RWPE1 (cell line): ENCODE measurements at regions not wholly inside any gene's neighbourhood (a gene's known extent, or its start where the extent isn't known, plus 50 kb on each side); places are given as distances from the start of the nearest gene placed in this dataset.

Experiments used
- CTCF ChIA-PET: fragments of 350-600 bp; sonication (Branson Sonifier 250); formaldehyde crosslinking; extraction: SDS; loops from one replicate; lab custom pipeline; 2021; lab: Yijun Ruan, JAX
- POLR2A ChIA-PET: fragments of 400-600 bp; formaldehyde crosslinking; extraction: SDS; loops from one replicate; lab custom pipeline; 2020; ENCODE audit warnings: antibody characterized with exemption; ENCODE audit not compliant: low non-redundant PET; lab: Yijun Ruan, JAX
- DNase-seq: peaks from one replicate; pipeline ENCODE4 v3.0.0; 2012; ENCODE audit warnings: low spot score
- H3K27ac ChIP-seq: fragments of 450-650 bp; 2 replicates; pipeline ENCODE4 v1.5.1; 2017
- CTCF ChIP-seq: fragments of 450-650 bp; conservative IDR thresholded peaks from 2 replicates; pipeline ENCODE4 v1.5.1; 2017; ENCODE audit warnings: low read depth, mild to moderate bottlenecking

- H3K27ac ChIP-seq = no peak overlapping the region
- POLR2A ChIA-PET = no interaction called here
- no peak for TF ChIP-seq CTCF
- CTCF ChIA-PET = no interaction called here
- no peak for DNase-seq
Measured at GRCh38 chr4:81773557-81773956, 301.9 kb upstream of the RASGEF1B start.

GRCh38 chr4:81771721-81772120 is 300.0 kb upstream of the RASGEF1B start:
- DNase-seq = no peak
- H3K27ac ChIP-seq = no peak overlapping the region
- ChIA-PET POLR2A (no interaction called here), CTCF (no interaction called here)
- TF ChIP-seq CTCF = no peak

GRCh38 chr4:81769244-81769643 is 297.5 kb upstream of the RASGEF1B start:
- POLR2A ChIA-PET = no interaction called here
- TF ChIP-seq CTCF = no peak
- DNase-seq = no peak
- no peak overlapping the region for H3K27ac ChIP-seq
- CTCF ChIA-PET = no interaction called here

- CTCF ChIA-PET = no interaction called here
- no peak overlapping the region for H3K27ac ChIP-seq
- POLR2A ChIA-PET = no interaction called here
- no peak for DNase-seq
- no peak for TF ChIP-seq CTCF
Measured at GRCh38 chr4:81758574-81759264, 287.0 kb upstream of the RASGEF1B start.

GRCh38 chr4:81757691-81758090 is 286.0 kb upstream of the RASGEF1B start:
- ChIA-PET POLR2A (no interaction called here), CTCF (interaction anchor here (0.6 kb wide), 1 partner anchor 106 kb away, joined by 3 read pairs; no protein-coding TSS in a partner anchor)
- DNase-seq = no peak

GRCh38 chr4:81756973-81757372 is 285.3 kb upstream of the RASGEF1B start:
- no peak for TF ChIP-seq CTCF
- no peak overlapping the region for H3K27ac ChIP-seq
- CTCF ChIA-PET = no interaction called here
- DNase-seq = no peak
- POLR2A ChIA-PET = no interaction called here

More at GRCh38 chr4:81757691-81758090, 286.0 kb upstream of the RASGEF1B start:
- TF ChIP-seq CTCF = no peak
- H3K27ac ChIP-seq = no peak overlapping the region
